HEK293 (cell line): ENCODE measurements at regions not wholly inside any gene's neighbourhood (a gene's known extent, or its start where the extent isn't known, plus 50 kb on each side); places are given as distances from the start of the nearest gene placed in this dataset.

Experiments used
- ATF2 ChIP-seq: fragments of 450-650 bp; formaldehyde crosslinking; IDR thresholded peaks from 2 replicates; pipeline ENCODE4 v1.5.1; 2016; ENCODE audit warnings: missing biosample characterization, missing genetic modification characterization, low read depth
- REST ChIP-seq: fragments of 450-650 bp; formaldehyde crosslinking; IDR thresholded peaks from 2 replicates; pipeline ENCODE4 v1.5.1; 2016; ENCODE audit warnings: missing biosample characterization, missing genetic modification characterization
- SETDB1 ChIP-seq: IDR thresholded peaks from one replicate; pipeline ENCODE4 v1.6.1; 2017; ENCODE audit warnings: mild to moderate bottlenecking, low read length, moderate library complexity, mixed read lengths; ENCODE audit not compliant: insufficient read length
- SP2 ChIP-seq: fragments of 450-650 bp; formaldehyde crosslinking; IDR thresholded peaks from 2 replicates; pipeline ENCODE4 v1.5.1; 2016; ENCODE audit warnings: missing biosample characterization, missing genetic modification characterization
- ZBTB8A ChIP-seq: fragments of 450-650 bp; formaldehyde crosslinking; IDR thresholded peaks from 2 replicates; pipeline ENCODE4 v1.5.1; 2016; ENCODE audit warnings: missing biosample characterization, missing genetic modification characterization
- ZFP37 ChIP-seq: fragments of 450-650 bp; formaldehyde crosslinking; IDR thresholded peaks from 2 replicates; pipeline ENCODE4 v1.5.1; 2016; ENCODE audit warnings: missing biosample characterization, missing genetic modification characterization
- ZNF274 ChIP-seq, 2 experiments: fragments of 200-500 bp in 1 of 2; fragments of 450-650 bp in 1 of 2; sonication (Bioruptor generic) in 1 of 2; formaldehyde crosslinking in 1 of 2; IDR thresholded peaks; 2 replicates each; pipeline versions ENCODE4 v1.5.1 to v1.6.1; 2014 to 2016; ENCODE audit warnings: borderline replicate concordance in 1 of 2, inconsistent platforms in 1 of 2, low read length in 1 of 2, missing biosample characterization in 1 of 2, missing genetic modification characterization in 1 of 2
- ZNF654 ChIP-seq: fragments of 450-650 bp; formaldehyde crosslinking; IDR thresholded peaks from 2 replicates; pipeline ENCODE4 v1.5.1; 2016; ENCODE audit warnings: low read depth, missing biosample characterization, missing genetic modification characterization
- ZNF677 ChIP-seq: fragments of 450-650 bp; IDR thresholded peaks from 2 replicates; pipeline ENCODE4 v1.5.0; 2018; ENCODE audit warnings: missing biosample characterization, mild to moderate bottlenecking, missing genetic modification characterization, moderate library complexity
- ZNF76 ChIP-seq: fragments of 450-650 bp; formaldehyde crosslinking; IDR thresholded peaks from 2 replicates; pipeline ENCODE4; 2016; ENCODE audit warnings: low read depth, missing biosample characterization, missing genetic modification characterization, borderline replicate concordance
- ZNF830 ChIP-seq: fragments of 450-650 bp; IDR thresholded peaks from 2 replicates; pipeline ENCODE4 v1.5.0; 2018; ENCODE audit warnings: missing biosample characterization, missing genetic modification characterization, low read depth, mild to moderate bottlenecking, moderate library complexity
- ZNF843 ChIP-seq: fragments of 450-650 bp; formaldehyde crosslinking; IDR thresholded peaks from 2 replicates; pipeline ENCODE4 v1.5.1; 2016; ENCODE audit warnings: missing biosample characterization, missing genetic modification characterization
- TF ChIP-seq, protein P1 (sequence below): fragments of 450-650 bp; formaldehyde crosslinking; IDR thresholded peaks from 2 replicates; pipeline ENCODE4 v1.5.1; 2016; ENCODE audit warnings: missing biosample characterization, missing genetic modification characterization

GRCh38 chr11:101269990-101270660, 140.5 kb upstream of the PGR start:
- no peak for TF ChIP-seq REST (tag by site-specific recombination)
- TF ChIP-seq ZNF830: no peak
- TF ChIP-seq ZFP37: no peak
- TF ChIP-seq ZNF274 (IDR thresholded peaks at IDR 0.05; ENCODE audit: low read length): no peak
- no peak for TF ChIP-seq ZNF274 (tag by site-specific recombination; IDR thresholded peaks at IDR 0.05; ENCODE audit: borderline replicate concordance)
- TF ChIP-seq, protein P1, sequence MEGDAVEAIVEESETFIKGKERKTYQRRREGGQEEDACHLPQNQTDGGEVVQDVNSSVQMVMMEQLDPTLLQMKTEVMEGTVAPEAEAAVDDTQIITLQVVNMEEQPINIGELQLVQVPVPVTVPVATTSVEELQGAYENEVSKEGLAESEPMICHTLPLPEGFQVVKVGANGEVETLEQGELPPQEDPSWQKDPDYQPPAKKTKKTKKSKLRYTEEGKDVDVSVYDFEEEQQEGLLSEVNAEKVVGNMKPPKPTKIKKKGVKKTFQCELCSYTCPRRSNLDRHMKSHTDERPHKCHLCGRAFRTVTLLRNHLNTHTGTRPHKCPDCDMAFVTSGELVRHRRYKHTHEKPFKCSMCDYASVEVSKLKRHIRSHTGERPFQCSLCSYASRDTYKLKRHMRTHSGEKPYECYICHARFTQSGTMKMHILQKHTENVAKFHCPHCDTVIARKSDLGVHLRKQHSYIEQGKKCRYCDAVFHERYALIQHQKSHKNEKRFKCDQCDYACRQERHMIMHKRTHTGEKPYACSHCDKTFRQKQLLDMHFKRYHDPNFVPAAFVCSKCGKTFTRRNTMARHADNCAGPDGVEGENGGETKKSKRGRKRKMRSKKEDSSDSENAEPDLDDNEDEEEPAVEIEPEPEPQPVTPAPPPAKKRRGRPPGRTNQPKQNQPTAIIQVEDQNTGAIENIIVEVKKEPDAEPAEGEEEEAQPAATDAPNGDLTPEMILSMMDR (tag by site-specific recombination): no peak
- no peak for TF ChIP-seq ATF2 (tag by site-specific recombination)
- no peak for TF ChIP-seq ZNF76 (tag by site-specific recombination)
- no peak for TF ChIP-seq SETDB1
- TF ChIP-seq ZBTB8A (tag by site-specific recombination): no peak
- TF ChIP-seq ZNF677 (tag by site-specific recombination): no peak
- TF ChIP-seq ZNF654 (tag by site-specific recombination): no peak
- no peak for TF ChIP-seq SP2 (tag by site-specific recombination)
- TF ChIP-seq ZNF843 (tag by site-specific recombination): no peak
